WTC11 (cell line): ENCODE measurements at regions not wholly inside any gene's neighbourhood (a gene's known extent, or its start where the extent isn't known, plus 50 kb on each side); places are given as distances from the start of the nearest gene placed in this dataset.

Experiments used
- ATAC-seq: fragments of 200-7000 bp; cut with Tn5 transposase; 2 replicates; pipeline ENCODE4 v1.10.0; 2021; ENCODE audit warnings: mild to moderate bottlenecking, moderate library complexity
- CTCF ChIA-PET: fragments of 300-600 bp; sonication (Branson Sonifier 250); formaldehyde crosslinking; loops from one replicate; lab custom pipeline; 2021; ENCODE audit warnings: antibody characterized with exemption; lab: Charles Lee
- POLR2A ChIA-PET: fragments of 350-600 bp; sonication (Branson Sonifier 250); formaldehyde crosslinking; loops from one replicate; lab custom pipeline; 2021; ENCODE audit warnings: antibody characterized with exemption; lab: Charles Lee
- DNase-seq: peaks from one replicate; pipeline ENCODE4 v3.0.0; 2021; ENCODE audit warnings: low spot score
- H3K27ac Mint-ChIP-seq: 2 replicates; pipeline ENCODE4 v1.8.0; 2021; ENCODE audit warnings: mixed read lengths
- H3K27me3 Mint-ChIP-seq: 2 replicates; pipeline ENCODE4 v1.8.0; 2021; ENCODE audit warnings: low read depth, mild to moderate bottlenecking, moderate library complexity, mixed read lengths
- H3K36me3 Mint-ChIP-seq: 2 replicates; pipeline ENCODE4 v1.8.0; 2021; ENCODE audit warnings: mixed read lengths
- H3K4me1 Mint-ChIP-seq: 2 replicates; pipeline ENCODE4 v1.8.0; 2022; ENCODE audit warnings: mixed read lengths
- H3K4me3 Mint-ChIP-seq: 2 replicates; pipeline ENCODE4 v1.8.0; 2021; ENCODE audit warnings: mild to moderate bottlenecking, moderate library complexity, mixed read lengths
- H3K9me3 Mint-ChIP-seq: 2 replicates; pipeline ENCODE4 v1.8.0; 2021; ENCODE audit warnings: mixed read lengths
- AFF4 ChIP-seq: sonication (generic); formaldehyde crosslinking; IDR thresholded peaks from 2 replicates; pipeline ENCODE4 v1.8.1; 2023; ENCODE audit warnings: mild to moderate bottlenecking, missing genetic modification reagents, borderline replicate concordance
- ARID4B ChIP-seq: sonication (generic); formaldehyde crosslinking; IDR thresholded peaks from 2 replicates; pipeline ENCODE4 v1.8.0; 2023; ENCODE audit warnings: missing genetic modification reagents, mild to moderate bottlenecking, borderline replicate concordance
- CDX4 ChIP-seq: fragments of 250-450 bp; sonication (Bioruptor Pico); IDR thresholded peaks from 2 replicates; pipeline ENCODE4 v1.9.0; 2021; ENCODE audit warnings: moderate library complexity, mild to moderate bottlenecking, inconsistent platforms, borderline replicate concordance
- E2F5 ChIP-seq: sonication (generic); formaldehyde crosslinking; IDR thresholded peaks from 2 replicates; pipeline ENCODE4 v1.8.1; 2022; ENCODE audit warnings: mild to moderate bottlenecking, moderate library complexity, missing genetic modification reagents
- GTF2I ChIP-seq: fragments of 250-450 bp; sonication (Bioruptor Pico); conservative IDR thresholded peaks from 2 replicates; pipeline ENCODE4 v1.4.0; 2021; ENCODE audit warnings: mild to moderate bottlenecking
- HMGXB4 ChIP-seq: sonication (generic); formaldehyde crosslinking; IDR thresholded peaks from 2 replicates; pipeline ENCODE4 v1.8.1; 2023; ENCODE audit warnings: mild to moderate bottlenecking, moderate library complexity, missing genetic modification reagents
- OVOL2 ChIP-seq: fragments of 250-450 bp; sonication (Bioruptor Pico); IDR thresholded peaks from 2 replicates; pipeline ENCODE4 v1.9.0; 2021; ENCODE audit warnings: mild to moderate bottlenecking, borderline replicate concordance
- SMAD3 ChIP-seq: sonication (generic); formaldehyde crosslinking; IDR thresholded peaks from 2 replicates; pipeline ENCODE4 v1.8.0; 2022; ENCODE audit warnings: missing genetic modification reagents, mild to moderate bottlenecking, borderline replicate concordance
- SP1 ChIP-seq: sonication (generic); formaldehyde crosslinking; conservative IDR thresholded peaks from 2 replicates; pipeline ENCODE4 v1.8.1; 2022; ENCODE audit warnings: missing genetic modification reagents
- TP53 ChIP-seq: sonication (generic); formaldehyde crosslinking; IDR thresholded peaks from 2 replicates; pipeline ENCODE4 v1.8.1; 2023; ENCODE audit warnings: mild to moderate bottlenecking, missing genetic modification reagents
- USF1 ChIP-seq: sonication (generic); formaldehyde crosslinking; IDR thresholded peaks from 2 replicates; pipeline ENCODE4 v1.8.0; 2022; ENCODE audit warnings: mild to moderate bottlenecking, missing genetic modification reagents
- USF2 ChIP-seq: sonication (generic); formaldehyde crosslinking; IDR thresholded peaks from 2 replicates; pipeline ENCODE4 v1.8.1; 2023; ENCODE audit warnings: mild to moderate bottlenecking, missing genetic modification reagents, moderate library complexity
- ZNF396 ChIP-seq: fragments of 250-450 bp; sonication (Bioruptor Pico); IDR thresholded peaks from 2 replicates; pipeline ENCODE4 v1.8.0; 2021; ENCODE audit warnings: mild to moderate bottlenecking, moderate library complexity, borderline replicate concordance
- ZNF512 ChIP-seq: sonication (generic); formaldehyde crosslinking; IDR thresholded peaks from 2 replicates; pipeline ENCODE4 v1.8.1; 2022; ENCODE audit warnings: missing genetic modification reagents, borderline replicate concordance
- ZNF532 ChIP-seq: fragments of 250-450 bp; sonication (Bioruptor Pico); IDR thresholded peaks from 2 replicates; pipeline ENCODE4 v1.9.0; 2021; ENCODE audit warnings: mild to moderate bottlenecking, borderline replicate concordance

GRCh38 chr10:63699785-63700613 lies 178.8 kb downstream of the REEP3 start:
- DNase-seq (no peak), ATAC-seq (no peak)
- POLR2A ChIA-PET, result no interaction called here
- H3K36me3 Mint-ChIP-seq, result peaks cover 3% of the 10 kb centered on the region; the same call in 1 of the 2 replicates
- H3K27ac Mint-ChIP-seq, result no peak overlapping the region
- H3K9me3 Mint-ChIP-seq, result peaks cover 16% of the 10 kb centered on the region
- no peaks in the 10 kb centered on the region for H3K27me3 Mint-ChIP-seq
- peaks cover 38% of the 10 kb centered on the region for H3K4me1 Mint-ChIP-seq
- CTCF ChIA-PET, result interaction anchor here (0.6 to 1.4 kb wide), 4 partner anchors 12 to 66 kb away, joined by 3 to 7 read pairs (median 6); no protein-coding TSS in a partner anchor
- H3K4me3 Mint-ChIP-seq, result no peak overlapping the region
- TF ChIP-seq E2F5 (CRISPR knock-in tag), result no peak
- TF ChIP-seq ZNF396 (CRISPR knock-in tag), result no peak
- TF ChIP-seq ZNF512, result no peak
- TF ChIP-seq OVOL2 (CRISPR knock-in tag), result no peak
- TF ChIP-seq TP53 (CRISPR knock-in tag), result no peak
- no peak for TF ChIP-seq USF2 (CRISPR knock-in tag)
- TF ChIP-seq AFF4 (CRISPR knock-in tag), result no peak
- TF ChIP-seq SP1, result no peak
- TF ChIP-seq USF1 (CRISPR knock-in tag), result no peak
- TF ChIP-seq CDX4, result no peak
- no peak for TF ChIP-seq ZNF532
- no peak for TF ChIP-seq SMAD3 (CRISPR knock-in tag)
- TF ChIP-seq ARID4B (CRISPR knock-in tag), result no peak
- TF ChIP-seq HMGXB4 (CRISPR knock-in tag), result no peak
- TF ChIP-seq GTF2I (CRISPR knock-in tag), result no peak
